Fibroblast of lung (primary cell): ENCODE measurements at regions not wholly inside any gene's neighbourhood (a gene's known extent, or its start where the extent isn't known, plus 50 kb on each side); places are given as distances from the start of the nearest gene placed in this dataset.
A peak's percentile ranks its signal among the peaks of the same experiment; 100 is the strongest.

ENCODE experiments used
- DNase-seq, 2 donors: peaks; one replicate each; pipeline versions ENCODE4 v3.0.0 to v3.0.0-alpha.2; 2010; ENCODE audit warnings: low read depth in 2 of 2
- H2AFZ ChIP-seq: 2 replicates; pipeline ENCODE4 v1.5.1; 2012; ENCODE audit warnings: low read length, control low read depth, inconsistent platforms
- H3K27ac ChIP-seq: 2 replicates; pipeline ENCODE4 v1.5.1; 2011; ENCODE audit warnings: low read length, control low read depth; ENCODE audit not compliant: insufficient read depth
- H3K27me3 ChIP-seq: 2 replicates; pipeline ENCODE4 v1.5.1; 2011; ENCODE audit warnings: mild to moderate bottlenecking, low read length; ENCODE audit not compliant: control insufficient read depth, insufficient read depth
- H3K36me3 ChIP-seq: 2 replicates; pipeline ENCODE4 v1.5.1; 2011; ENCODE audit warnings: low read length; ENCODE audit not compliant: control insufficient read depth, insufficient read depth
- H3K4me1 ChIP-seq: 2 replicates; pipeline ENCODE4 v1.5.1; 2011; ENCODE audit warnings: low read length; ENCODE audit not compliant: control insufficient read depth, insufficient read depth; ENCODE audit errors: extremely low read depth
- H3K4me2 ChIP-seq: 2 replicates; pipeline ENCODE4 v1.5.1; 2011; ENCODE audit warnings: low read length, control low read depth; ENCODE audit not compliant: insufficient read depth; ENCODE audit errors: extremely low read depth
- H3K4me3 ChIP-seq, 4 experiments: fragments of 200-600 bp in 1 of 4; sonication (generic) in 1 of 4; replicated peaks in 1 of 4; 2 replicates each; pipeline ENCODE4 v1.5.1; 2011 to 2016; ENCODE audit warnings: low read length in 4 of 4, low read depth in 3 of 4, mild to moderate bottlenecking in 3 of 4, control low read depth in 2 of 4, inconsistent platforms in 1 of 4, mixed read lengths in 1 of 4; ENCODE audit not compliant: insufficient read depth in 1 of 4; ENCODE audit errors: control extremely low read depth in 1 of 4
- H3K79me2 ChIP-seq: 2 replicates; pipeline ENCODE4 v1.5.1; 2012; ENCODE audit warnings: mild to moderate bottlenecking, low read length, inconsistent platforms; ENCODE audit not compliant: control insufficient read depth, insufficient read depth
- H3K9ac ChIP-seq: 2 replicates; pipeline ENCODE4 v1.5.1; 2011; ENCODE audit warnings: mild to moderate bottlenecking, low read length, control low read depth; ENCODE audit not compliant: insufficient read depth
- H3K9me3 ChIP-seq: 2 replicates; pipeline ENCODE4 v1.5.1; 2012; ENCODE audit warnings: low read depth, low read length; ENCODE audit not compliant: control insufficient read depth, insufficient read depth
- H4K20me1 ChIP-seq: 2 replicates; pipeline ENCODE4 v1.5.1; 2011; ENCODE audit warnings: low read length; ENCODE audit not compliant: control insufficient read depth, insufficient read depth; ENCODE audit errors: extremely low read depth
- CTCF ChIP-seq, 2 donors: IDR thresholded peaks in 1 of 2; conservative IDR thresholded peaks in 1 of 2; 1 replicate in 1 of 2; 2 replicates in 1 of 2; pipeline ENCODE4 v1.5.1; 2011 to 2012; ENCODE audit warnings: low read length in 2 of 2, control low read depth in 1 of 2, inconsistent platforms in 1 of 2, low read depth in 1 of 2, mild to moderate bottlenecking in 1 of 2
- EZH2 ChIP-seq: IDR thresholded peaks from 2 replicates; pipeline ENCODE4 v1.5.1; 2012; ENCODE audit warnings: low read length, control low read depth, mild to moderate bottlenecking; ENCODE audit errors: missing control alignments

- no peak overlapping the region for H3K9ac ChIP-seq
- H3K4me2 ChIP-seq: no peak overlapping the region
- H3K9me3 ChIP-seq: no peaks in the 10 kb centered on the region
- H3K4me3 ChIP-seq: no peak overlapping the region
- no peaks in the 10 kb centered on the region for H3K4me1 ChIP-seq
- no peak overlapping the region for H2AFZ ChIP-seq
- no peaks in the 10 kb centered on the region for H4K20me1 ChIP-seq
- no peaks in the 10 kb centered on the region for H3K79me2 ChIP-seq
- no peaks in the 10 kb centered on the region for H3K36me3 ChIP-seq
- peak in 1 of 2 donors; percentile 24 for DNase-seq
- TF ChIP-seq CTCF (conservative IDR thresholded peaks at IDR 0.05 in 1 of 2, IDR thresholded peaks at IDR 0.05 in 1 of 2; ENCODE audit: low read depth in 1 of 2, low read length in 2 of 2): no peak
- no peaks in the 10 kb centered on the region for H3K27me3 ChIP-seq
- H3K27ac ChIP-seq: no peak overlapping the region
Measured at GRCh38 chr1:105483436-105483835, 1573.0 kb upstream of the PRMT6 start.

- Histone ChIP-seq H3K4me2 (no peak overlapping the region), H3K79me2 (no peaks in the 10 kb centered on the region), H4K20me1 (no peaks in the 10 kb centered on the region), H2AFZ (no peak overlapping the region), H3K27ac (no peak overlapping the region), H3K9ac (no peak overlapping the region), H3K36me3 (no peaks in the 10 kb centered on the region), H3K4me1 (no peaks in the 10 kb centered on the region), H3K27me3 (no peaks in the 10 kb centered on the region), H3K9me3 (no peaks in the 10 kb centered on the region), H3K4me3 (no peak overlapping the region)
- TF ChIP-seq EZH2: no peak
- TF ChIP-seq CTCF (conservative IDR thresholded peaks at IDR 0.05 in 1 of 2, IDR thresholded peaks at IDR 0.05 in 1 of 2; ENCODE audit: low read depth in 1 of 2, low read length in 2 of 2): no peak
- DNase-seq: peak; percentile 33 to 69
Measured at GRCh38 chr1:105485207-105485606, 1571.3 kb upstream of the PRMT6 start.

- H2AFZ ChIP-seq: no peak overlapping the region
- H3K9me3 ChIP-seq: no peaks in the 10 kb centered on the region
- no peak overlapping the region for H3K4me2 ChIP-seq
- H3K9ac ChIP-seq: no peak overlapping the region
- TF ChIP-seq CTCF (conservative IDR thresholded peaks at IDR 0.05 in 1 of 2, IDR thresholded peaks at IDR 0.05 in 1 of 2; ENCODE audit: low read depth in 1 of 2, low read length in 2 of 2) (no peak), EZH2 (no peak)
- H3K79me2 ChIP-seq: no peaks in the 10 kb centered on the region
- no peak overlapping the region for H3K4me3 ChIP-seq
- H4K20me1 ChIP-seq: no peaks in the 10 kb centered on the region
- H3K4me1 ChIP-seq: no peaks in the 10 kb centered on the region
- no peaks in the 10 kb centered on the region for H3K27me3 ChIP-seq
- no peak overlapping the region for H3K27ac ChIP-seq
- no peak for DNase-seq
- no peaks in the 10 kb centered on the region for H3K36me3 ChIP-seq
Measured at GRCh38 chr1:105492921-105493320, 1563.6 kb upstream of the PRMT6 start.
